HEK293 (cell line): ENCODE measurements at regions not wholly inside any gene's neighbourhood (a gene's known extent, or its start where the extent isn't known, plus 50 kb on each side); places are given as distances from the start of the nearest gene placed in this dataset.

Experiments used
- CTCF ChIA-PET: fragments of 350-600 bp; formaldehyde crosslinking; extraction: SDS; loops from one replicate; lab custom pipeline; 2021; ENCODE audit warnings: antibody characterized with exemption; lab: Yijun Ruan, JAX
- POLR2A ChIA-PET: fragments of 300-600 bp; formaldehyde crosslinking; extraction: SDS; loops from one replicate; lab custom pipeline; 2020; ENCODE audit warnings: antibody characterized with exemption, inconsistent platforms; lab: Yijun Ruan, JAX
- H3K27ac ChIP-seq: fragments of 200-500 bp; sonication (Bioruptor generic); 2 replicates; pipeline ENCODE4 v1.5.1; 2014; ENCODE audit warnings: low read depth, low read length, control low read depth, inconsistent platforms; ENCODE audit errors: extremely low read depth
- H3K36me3 ChIP-seq, 2 experiments: fragments of 200-500 bp in 1 of 2; sonication (Bioruptor generic) in 1 of 2; 1 replicate in 1 of 2; 2 replicates in 1 of 2; pipeline ENCODE4 v1.5.1; 2014 to 2017; ENCODE audit warnings: inconsistent platforms in 2 of 2, low read length in 2 of 2; ENCODE audit not compliant: control insufficient read depth in 2 of 2, insufficient read depth in 1 of 2
- H3K4me1 ChIP-seq: fragments of 200-500 bp; sonication (Bioruptor generic); 2 replicates; pipeline ENCODE4 v1.5.1; 2014; ENCODE audit warnings: mild to moderate bottlenecking, low read length, inconsistent platforms; ENCODE audit not compliant: control insufficient read depth, insufficient read depth
- H3K4me3 ChIP-seq: 2 replicates; pipeline ENCODE4 v1.5.1; 2011; ENCODE audit warnings: low read depth, mild to moderate bottlenecking, control low read depth, low read length, moderate library complexity
- H3K9me3 ChIP-seq: fragments of 200-500 bp; sonication (Bioruptor generic); 2 replicates; pipeline ENCODE4 v1.5.1; 2014; ENCODE audit warnings: low read depth, low read length, inconsistent platforms; ENCODE audit not compliant: control insufficient read depth, insufficient read depth
- GLI4 ChIP-seq: fragments of 450-650 bp; formaldehyde crosslinking; IDR thresholded peaks from 2 replicates; pipeline ENCODE4 v1.5.1; 2016; ENCODE audit warnings: missing biosample characterization, missing genetic modification characterization
- KLF8 ChIP-seq: fragments of 450-650 bp; formaldehyde crosslinking; IDR thresholded peaks from 2 replicates; pipeline ENCODE4 v1.5.1; 2016; ENCODE audit warnings: missing biosample characterization, missing genetic modification characterization
- MEIS1 ChIP-seq: sonication (generic); formaldehyde crosslinking; IDR thresholded peaks from 2 replicates; pipeline ENCODE4 v1.8.1; 2022; ENCODE audit warnings: missing genetic modification reagents, mild to moderate bottlenecking, borderline replicate concordance
- SALL2 ChIP-seq: fragments of 450-650 bp; formaldehyde crosslinking; IDR thresholded peaks from 2 replicates; pipeline ENCODE4 v1.5.0; 2017; ENCODE audit warnings: missing biosample characterization, mild to moderate bottlenecking, missing genetic modification characterization, borderline replicate concordance
- WT1 ChIP-seq: fragments of 450-650 bp; formaldehyde crosslinking; IDR thresholded peaks from 2 replicates; pipeline ENCODE4 v1.5.1; 2016; ENCODE audit warnings: missing biosample characterization, missing genetic modification characterization
- ZBTB48 ChIP-seq: fragments of 450-650 bp; formaldehyde crosslinking; IDR thresholded peaks from 2 replicates; pipeline ENCODE4 v1.5.1; 2016; ENCODE audit warnings: missing biosample characterization, missing genetic modification characterization
- ZFP69B ChIP-seq: fragments of 450-650 bp; formaldehyde crosslinking; IDR thresholded peaks from 2 replicates; pipeline ENCODE4 v1.5.1; 2016; ENCODE audit warnings: missing biosample characterization, missing genetic modification characterization
- ZIC2 ChIP-seq: fragments of 450-650 bp; formaldehyde crosslinking; IDR thresholded peaks from 2 replicates; pipeline ENCODE4 v1.5.1; 2016; ENCODE audit warnings: missing biosample characterization, missing genetic modification characterization
- ZNF138 ChIP-seq: fragments of 450-650 bp; formaldehyde crosslinking; IDR thresholded peaks from 2 replicates; pipeline ENCODE4 v1.5.1; 2016; ENCODE audit warnings: missing biosample characterization, missing genetic modification characterization, borderline replicate concordance
- ZNF169 ChIP-seq: fragments of 450-650 bp; formaldehyde crosslinking; IDR thresholded peaks from 2 replicates; pipeline ENCODE4 v1.5.1; 2016; ENCODE audit warnings: missing biosample characterization, missing genetic modification characterization
- ZNF239 ChIP-seq: fragments of 450-650 bp; formaldehyde crosslinking; IDR thresholded peaks from 2 replicates; pipeline ENCODE4 v1.5.1; 2016; ENCODE audit warnings: missing biosample characterization, missing genetic modification characterization
- ZNF341 ChIP-seq: fragments of 450-650 bp; formaldehyde crosslinking; IDR thresholded peaks from 2 replicates; pipeline ENCODE4; 2016; ENCODE audit warnings: low read depth, missing biosample characterization, missing genetic modification characterization
- ZNF529 ChIP-seq: fragments of 450-650 bp; formaldehyde crosslinking; IDR thresholded peaks from 2 replicates; pipeline ENCODE4 v1.5.1; 2017; ENCODE audit warnings: missing genetic modification characterization, missing biosample characterization; ENCODE audit not compliant: insufficient replicate concordance
- ZNF560 ChIP-seq: fragments of 450-650 bp; formaldehyde crosslinking; IDR thresholded peaks from 2 replicates; pipeline ENCODE4 v1.5.1; 2017; ENCODE audit warnings: missing biosample characterization, missing genetic modification characterization, borderline replicate concordance
- ZNF670 ChIP-seq: fragments of 450-650 bp; formaldehyde crosslinking; IDR thresholded peaks from 2 replicates; pipeline ENCODE4 v1.5.1; 2016; ENCODE audit warnings: missing biosample characterization, missing genetic modification characterization, low read depth
- ZNF76 ChIP-seq: fragments of 450-650 bp; formaldehyde crosslinking; IDR thresholded peaks from 2 replicates; pipeline ENCODE4; 2016; ENCODE audit warnings: low read depth, missing biosample characterization, missing genetic modification characterization, borderline replicate concordance
- ZNF792 ChIP-seq: fragments of 450-650 bp; formaldehyde crosslinking; IDR thresholded peaks from 2 replicates; pipeline ENCODE4 v1.5.1; 2016; ENCODE audit warnings: missing biosample characterization, missing genetic modification characterization
- ZSCAN16 ChIP-seq: fragments of 450-650 bp; formaldehyde crosslinking; IDR thresholded peaks from 2 replicates; pipeline ENCODE4 v1.5.1; 2016; ENCODE audit warnings: missing biosample characterization, missing genetic modification characterization
- TF ChIP-seq, protein P1 (sequence below): fragments of 450-650 bp; formaldehyde crosslinking; IDR thresholded peaks from 2 replicates; pipeline ENCODE4 v1.5.1; 2016; ENCODE audit warnings: missing biosample characterization, missing genetic modification characterization
- TF ChIP-seq, protein P2 (sequence below): fragments of 450-650 bp; formaldehyde crosslinking; IDR thresholded peaks from 2 replicates; pipeline ENCODE4 v1.5.1; 2017; ENCODE audit warnings: missing biosample characterization, mild to moderate bottlenecking, missing genetic modification characterization, moderate library complexity
- TF ChIP-seq, protein P3 (sequence below): fragments of 450-650 bp; formaldehyde crosslinking; IDR thresholded peaks from 2 replicates; pipeline ENCODE4 v1.5.1; 2017; ENCODE audit warnings: missing biosample characterization, missing genetic modification characterization
- TF ChIP-seq, protein P4 (sequence below): fragments of 450-650 bp; formaldehyde crosslinking; IDR thresholded peaks from 2 replicates; pipeline ENCODE4 v1.5.1; 2016; ENCODE audit warnings: missing biosample characterization, missing genetic modification characterization

DNA sequence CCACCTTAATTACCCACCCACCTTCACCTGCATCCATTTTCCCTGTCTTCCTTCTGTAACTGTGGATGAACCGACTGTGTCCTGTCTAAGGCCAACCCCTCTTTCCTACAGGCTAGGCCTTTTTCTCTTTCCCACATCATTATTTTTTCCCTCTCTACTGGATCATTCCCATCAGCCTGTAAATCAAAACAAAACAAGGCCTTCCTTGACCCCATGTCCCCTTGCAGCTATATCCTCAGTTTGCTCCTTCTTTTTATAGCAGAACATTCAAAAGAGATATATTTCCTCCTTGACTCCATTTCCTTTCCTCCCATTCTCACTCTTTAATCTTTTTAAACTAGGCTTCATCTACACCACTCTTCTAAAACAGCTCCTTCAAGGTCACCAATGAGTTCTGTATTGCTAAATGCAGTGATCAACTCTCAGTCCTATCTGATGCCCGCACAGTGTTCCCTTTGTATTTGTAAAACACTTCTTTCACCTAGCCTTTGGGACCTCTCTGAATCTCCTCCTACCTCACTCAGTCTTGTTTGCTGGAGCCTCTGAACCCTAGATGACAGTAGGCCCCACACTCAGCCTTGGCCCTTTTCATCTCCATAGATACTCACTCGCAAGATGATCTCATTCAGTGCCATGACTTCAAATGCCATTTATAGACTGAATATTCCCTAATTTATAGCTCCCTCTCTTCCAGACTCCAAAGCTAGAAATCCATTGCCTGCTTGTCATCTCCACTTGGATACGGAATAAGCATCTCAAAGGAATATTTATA lies 55.7 kb downstream of the CXCR4 start:
- no peaks in the 10 kb centered on the region for H3K9me3 ChIP-seq
- no peak overlapping the region for H3K4me3 ChIP-seq
- no peaks in the 10 kb centered on the region for H3K4me1 ChIP-seq
- ChIA-PET CTCF (no interaction called here), POLR2A (interaction anchor here (0.5 kb wide), 1 partner anchor 26 kb away, joined by 5 read pairs; no protein-coding TSS in a partner anchor)
- TF ChIP-seq, protein P1, sequence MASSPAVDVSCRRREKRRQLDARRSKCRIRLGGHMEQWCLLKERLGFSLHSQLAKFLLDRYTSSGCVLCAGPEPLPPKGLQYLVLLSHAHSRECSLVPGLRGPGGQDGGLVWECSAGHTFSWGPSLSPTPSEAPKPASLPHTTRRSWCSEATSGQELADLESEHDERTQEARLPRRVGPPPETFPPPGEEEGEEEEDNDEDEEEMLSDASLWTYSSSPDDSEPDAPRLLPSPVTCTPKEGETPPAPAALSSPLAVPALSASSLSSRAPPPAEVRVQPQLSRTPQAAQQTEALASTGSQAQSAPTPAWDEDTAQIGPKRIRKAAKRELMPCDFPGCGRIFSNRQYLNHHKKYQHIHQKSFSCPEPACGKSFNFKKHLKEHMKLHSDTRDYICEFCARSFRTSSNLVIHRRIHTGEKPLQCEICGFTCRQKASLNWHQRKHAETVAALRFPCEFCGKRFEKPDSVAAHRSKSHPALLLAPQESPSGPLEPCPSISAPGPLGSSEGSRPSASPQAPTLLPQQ (tag by site-specific recombination) = 0 out of 2 replicates have a peak, but pooled peaks have one; percentile 33
- TF ChIP-seq, protein P2, sequence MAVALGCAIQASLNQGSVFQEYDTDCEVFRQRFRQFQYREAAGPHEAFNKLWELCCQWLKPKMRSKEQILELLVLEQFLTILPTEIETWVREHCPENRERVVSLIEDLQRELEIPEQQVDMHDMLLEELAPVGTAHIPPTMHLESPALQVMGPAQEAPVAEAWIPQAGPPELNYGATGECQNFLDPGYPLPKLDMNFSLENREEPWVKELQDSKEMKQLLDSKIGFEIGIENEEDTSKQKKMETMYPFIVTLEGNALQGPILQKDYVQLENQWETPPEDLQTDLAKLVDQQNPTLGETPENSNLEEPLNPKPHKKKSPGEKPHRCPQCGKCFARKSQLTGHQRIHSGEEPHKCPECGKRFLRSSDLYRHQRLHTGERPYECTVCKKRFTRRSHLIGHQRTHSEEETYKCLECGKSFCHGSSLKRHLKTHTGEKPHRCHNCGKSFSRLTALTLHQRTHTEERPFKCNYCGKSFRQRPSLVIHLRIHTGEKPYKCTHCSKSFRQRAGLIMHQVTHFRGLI (tag by site-specific recombination) = peak; percentile 33; the same call in 1 of the 2 replicates
- no peak for TF ChIP-seq KLF8 (tag by site-specific recombination)
- no peak for TF ChIP-seq ZNF341 (tag by site-specific recombination)
- TF ChIP-seq, protein P3, sequence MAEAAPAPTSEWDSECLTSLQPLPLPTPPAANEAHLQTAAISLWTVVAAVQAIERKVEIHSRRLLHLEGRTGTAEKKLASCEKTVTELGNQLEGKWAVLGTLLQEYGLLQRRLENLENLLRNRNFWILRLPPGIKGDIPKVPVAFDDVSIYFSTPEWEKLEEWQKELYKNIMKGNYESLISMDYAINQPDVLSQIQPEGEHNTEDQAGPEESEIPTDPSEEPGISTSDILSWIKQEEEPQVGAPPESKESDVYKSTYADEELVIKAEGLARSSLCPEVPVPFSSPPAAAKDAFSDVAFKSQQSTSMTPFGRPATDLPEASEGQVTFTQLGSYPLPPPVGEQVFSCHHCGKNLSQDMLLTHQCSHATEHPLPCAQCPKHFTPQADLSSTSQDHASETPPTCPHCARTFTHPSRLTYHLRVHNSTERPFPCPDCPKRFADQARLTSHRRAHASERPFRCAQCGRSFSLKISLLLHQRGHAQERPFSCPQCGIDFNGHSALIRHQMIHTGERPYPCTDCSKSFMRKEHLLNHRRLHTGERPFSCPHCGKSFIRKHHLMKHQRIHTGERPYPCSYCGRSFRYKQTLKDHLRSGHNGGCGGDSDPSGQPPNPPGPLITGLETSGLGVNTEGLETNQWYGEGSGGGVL (tag by site-specific recombination) = no peak
- no peaks in the 10 kb centered on the region for H3K36me3 ChIP-seq
- no peak overlapping the region for H3K27ac ChIP-seq

DNA sequence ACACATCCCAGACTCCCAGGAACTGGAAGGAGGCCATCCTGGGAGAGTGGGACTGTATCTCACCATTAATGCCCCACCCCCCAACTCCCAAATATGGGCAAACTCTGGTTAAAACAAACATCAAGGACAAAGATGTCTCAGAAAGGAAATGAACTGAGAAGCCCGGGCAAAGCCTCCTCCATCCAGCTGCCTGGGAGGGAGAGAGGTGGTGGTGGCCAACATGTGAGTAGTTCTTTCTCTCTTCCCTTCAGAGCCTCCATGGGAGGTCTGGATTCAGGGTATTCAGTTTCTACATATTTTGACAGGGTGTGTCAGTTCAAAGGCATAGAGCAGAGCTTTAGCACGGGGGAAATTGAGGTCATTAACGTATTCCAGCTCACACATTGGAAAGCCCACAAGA lies 57.5 kb downstream of the CXCR4 start:
- TF ChIP-seq ZNF76 (tag by site-specific recombination) = no peak
- no peak for TF ChIP-seq ZNF560 (tag by site-specific recombination)
- no peak for TF ChIP-seq ZNF670
- no peak for TF ChIP-seq ZNF169 (tag by site-specific recombination)
- no peak for TF ChIP-seq WT1 (tag by site-specific recombination)
- no peak for TF ChIP-seq ZNF792 (tag by site-specific recombination)
- TF ChIP-seq ZBTB48 = no peak
- no peak for TF ChIP-seq ZSCAN16 (tag by site-specific recombination)
- TF ChIP-seq, protein P4, sequence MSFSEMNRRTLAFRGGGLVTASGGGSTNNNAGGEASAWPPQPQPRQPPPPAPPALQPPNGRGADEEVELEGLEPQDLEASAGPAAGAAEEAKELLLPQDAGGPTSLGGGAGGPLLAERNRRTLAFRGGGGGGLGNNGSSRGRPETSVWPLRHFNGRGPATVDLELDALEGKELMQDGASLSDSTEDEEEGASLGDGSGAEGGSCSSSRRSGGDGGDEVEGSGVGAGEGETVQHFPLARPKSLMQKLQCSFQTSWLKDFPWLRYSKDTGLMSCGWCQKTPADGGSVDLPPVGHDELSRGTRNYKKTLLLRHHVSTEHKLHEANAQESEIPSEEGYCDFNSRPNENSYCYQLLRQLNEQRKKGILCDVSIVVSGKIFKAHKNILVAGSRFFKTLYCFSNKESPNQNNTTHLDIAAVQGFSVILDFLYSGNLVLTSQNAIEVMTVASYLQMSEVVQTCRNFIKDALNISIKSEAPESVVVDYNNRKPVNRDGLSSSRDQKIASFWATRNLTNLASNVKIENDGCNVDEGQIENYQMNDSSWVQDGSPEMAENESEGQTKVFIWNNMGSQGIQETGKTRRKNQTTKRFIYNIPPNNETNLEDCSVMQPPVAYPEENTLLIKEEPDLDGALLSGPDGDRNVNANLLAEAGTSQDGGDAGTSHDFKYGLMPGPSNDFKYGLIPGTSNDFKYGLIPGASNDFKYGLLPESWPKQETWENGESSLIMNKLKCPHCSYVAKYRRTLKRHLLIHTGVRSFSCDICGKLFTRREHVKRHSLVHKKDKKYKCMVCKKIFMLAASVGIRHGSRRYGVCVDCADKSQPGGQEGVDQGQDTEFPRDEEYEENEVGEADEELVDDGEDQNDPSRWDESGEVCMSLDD (tag by site-specific recombination) = no peak
- TF ChIP-seq ZIC2 = no peak
- no peak for TF ChIP-seq ZNF138 (tag by site-specific recombination)
- no peak for TF ChIP-seq ZNF239 (tag by site-specific recombination)
- TF ChIP-seq ZFP69B (tag by site-specific recombination) = no peak
- TF ChIP-seq MEIS1 (CRISPR knock-in tag) = no peak
- no peak for TF ChIP-seq ZNF529
- no peak for TF ChIP-seq SALL2 (tag by site-specific recombination)
- TF ChIP-seq GLI4 = no peak
- TF ChIP-seq, all 188 proteins: peak for 0
- Histone ChIP-seq H3K27ac (no peak overlapping the region), H3K4me1 (no peaks in the 10 kb centered on the region), H3K9me3 (no peaks in the 10 kb centered on the region), H3K4me3 (no peak overlapping the region), H3K36me3 (no peaks in the 10 kb centered on the region)
- ChIA-PET POLR2A (interaction anchor here (0.6 kb wide), 1 partner anchor 13 kb away, joined by 4 read pairs; no protein-coding TSS in a partner anchor), CTCF (no interaction called here)
